Endothelial cell (in vitro differentiated cells): ENCODE measurements at regions not wholly inside any gene's neighbourhood (a gene's known extent, or its start where the extent isn't known, plus 50 kb on each side); places are given as distances from the start of the nearest gene placed in this dataset.

ENCODE experiments used
- DNase-seq: peaks from one replicate; pipeline ENCODE4 v3.0.0; 2021; ENCODE audit warnings: low spot score
- H3K27ac Mint-ChIP-seq: one replicate; pipeline ENCODE4 v1.8.0; 2021; ENCODE audit warnings: mixed read lengths, inconsistent platforms; ENCODE audit not compliant: unreplicated experiment
- H3K27me3 Mint-ChIP-seq: one replicate; pipeline ENCODE4 v1.8.0; 2021; ENCODE audit warnings: mild to moderate bottlenecking, moderate library complexity, mixed read lengths, inconsistent platforms; ENCODE audit not compliant: unreplicated experiment
- H3K36me3 Mint-ChIP-seq: one replicate; pipeline ENCODE4 v1.8.0; 2021; ENCODE audit warnings: mild to moderate bottlenecking, low read depth, mixed read lengths, inconsistent platforms; ENCODE audit not compliant: unreplicated experiment
- H3K4me1 Mint-ChIP-seq: one replicate; pipeline ENCODE4 v1.8.0; 2021; ENCODE audit warnings: mild to moderate bottlenecking, mixed read lengths, inconsistent platforms; ENCODE audit not compliant: unreplicated experiment
- H3K4me3 Mint-ChIP-seq: one replicate; pipeline ENCODE4 v1.8.0; 2021; ENCODE audit warnings: mild to moderate bottlenecking, mixed read lengths, inconsistent platforms; ENCODE audit not compliant: unreplicated experiment
- H3K9me3 Mint-ChIP-seq: one replicate; pipeline ENCODE4 v1.8.0; 2021; ENCODE audit warnings: mixed read lengths, inconsistent platforms; ENCODE audit not compliant: unreplicated experiment
- TF ChIP-seq, protein P1 (sequence below): fragments of 200-600 bp; sonication (generic); IDR thresholded peaks from one replicate; pipeline ENCODE4 v1.5.0; 2021; ENCODE audit warnings: antibody characterized with exemption; ENCODE audit not compliant: unreplicated experiment

DNA sequence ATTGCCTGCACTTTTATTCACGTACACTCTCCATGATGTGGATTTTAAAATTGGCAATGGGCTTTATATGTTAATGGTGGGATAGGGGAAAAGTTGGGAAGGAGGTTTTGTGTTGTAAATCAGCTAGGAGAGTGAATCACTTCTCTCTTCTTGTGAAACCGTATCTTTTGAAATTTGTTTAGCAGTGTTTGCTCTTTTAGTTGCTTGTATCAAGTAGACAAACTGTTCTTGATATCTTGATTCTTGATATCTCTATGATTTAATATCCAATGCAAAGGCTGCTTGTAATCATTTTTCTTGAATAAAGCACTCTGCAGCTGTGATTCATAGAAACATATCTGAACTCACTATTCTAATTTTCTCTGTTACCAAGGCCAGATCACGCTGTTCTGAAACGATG is 615.1 kb downstream of the CCER1 start:
- no peaks in the 10 kb centered on the region for H3K9me3 Mint-ChIP-seq
- no peak overlapping the region for H3K4me3 Mint-ChIP-seq
- H3K27me3 Mint-ChIP-seq: no peaks in the 10 kb centered on the region
- no peak overlapping the region for H3K27ac Mint-ChIP-seq
- TF ChIP-seq, protein P1, sequence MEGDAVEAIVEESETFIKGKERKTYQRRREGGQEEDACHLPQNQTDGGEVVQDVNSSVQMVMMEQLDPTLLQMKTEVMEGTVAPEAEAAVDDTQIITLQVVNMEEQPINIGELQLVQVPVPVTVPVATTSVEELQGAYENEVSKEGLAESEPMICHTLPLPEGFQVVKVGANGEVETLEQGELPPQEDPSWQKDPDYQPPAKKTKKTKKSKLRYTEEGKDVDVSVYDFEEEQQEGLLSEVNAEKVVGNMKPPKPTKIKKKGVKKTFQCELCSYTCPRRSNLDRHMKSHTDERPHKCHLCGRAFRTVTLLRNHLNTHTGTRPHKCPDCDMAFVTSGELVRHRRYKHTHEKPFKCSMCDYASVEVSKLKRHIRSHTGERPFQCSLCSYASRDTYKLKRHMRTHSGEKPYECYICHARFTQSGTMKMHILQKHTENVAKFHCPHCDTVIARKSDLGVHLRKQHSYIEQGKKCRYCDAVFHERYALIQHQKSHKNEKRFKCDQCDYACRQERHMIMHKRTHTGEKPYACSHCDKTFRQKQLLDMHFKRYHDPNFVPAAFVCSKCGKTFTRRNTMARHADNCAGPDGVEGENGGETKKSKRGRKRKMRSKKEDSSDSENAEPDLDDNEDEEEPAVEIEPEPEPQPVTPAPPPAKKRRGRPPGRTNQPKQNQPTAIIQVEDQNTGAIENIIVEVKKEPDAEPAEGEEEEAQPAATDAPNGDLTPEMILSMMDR: no peak
- DNase-seq: no peak
- no peaks in the 10 kb centered on the region for H3K36me3 Mint-ChIP-seq
- peaks cover 5% of the 10 kb centered on the region for H3K4me1 Mint-ChIP-seq

DNA sequence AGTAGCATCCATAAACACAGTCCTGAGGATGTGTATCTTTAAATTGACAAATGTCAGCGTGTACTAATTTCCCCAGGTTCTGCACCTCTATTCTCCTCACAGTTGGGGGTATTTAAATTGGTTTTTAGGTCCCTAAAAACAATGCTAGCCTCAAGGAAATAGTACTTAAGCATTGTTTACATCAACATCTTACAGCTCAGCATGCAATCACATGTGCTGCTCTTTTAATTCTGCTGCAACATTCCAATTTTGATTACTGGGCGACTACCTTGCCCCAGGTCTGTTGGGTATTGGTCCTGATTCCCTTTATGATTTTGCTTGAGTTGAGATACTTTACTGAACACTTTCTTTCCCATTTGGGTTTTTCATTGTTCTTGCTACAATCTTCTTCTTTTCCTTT is 616.6 kb downstream of the CCER1 start:
- no peak for DNase-seq
- Mint-ChIP-seq H3K4me3 (no peak overlapping the region), H3K27me3 (no peaks in the 10 kb centered on the region), H3K27ac (no peak overlapping the region), H3K36me3 (no peaks in the 10 kb centered on the region), H3K4me1 (peaks cover 5% of the 10 kb centered on the region), H3K9me3 (no peaks in the 10 kb centered on the region)
- TF ChIP-seq, protein P1: no peak

DNA sequence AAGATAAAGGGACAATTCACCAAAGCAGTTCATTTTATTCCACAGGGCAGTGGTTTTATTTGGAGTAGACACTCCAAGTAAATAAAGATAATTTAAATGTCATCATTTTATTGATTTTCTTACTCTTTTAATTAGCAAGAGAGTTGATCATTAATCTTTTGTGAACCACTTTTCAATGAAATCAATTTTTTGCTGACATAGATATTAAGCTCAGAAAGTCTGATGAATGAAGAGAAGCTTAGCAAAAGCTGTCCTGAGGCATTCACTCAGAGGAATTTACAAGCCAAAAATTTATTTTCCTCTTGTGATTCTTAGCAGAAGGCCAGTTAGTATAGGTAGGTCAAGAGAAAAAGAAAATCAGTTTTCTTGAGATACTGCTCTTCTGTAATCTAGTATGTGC is 618.0 kb downstream of the CCER1 start:
- H3K27ac Mint-ChIP-seq: no peak overlapping the region
- TF ChIP-seq, protein P1: no peak
- H3K27me3 Mint-ChIP-seq: no peaks in the 10 kb centered on the region
- no peaks in the 10 kb centered on the region for H3K36me3 Mint-ChIP-seq
- DNase-seq: no peak
- no peaks in the 10 kb centered on the region for H3K9me3 Mint-ChIP-seq
- peaks cover 5% of the 10 kb centered on the region for H3K4me1 Mint-ChIP-seq
- H3K4me3 Mint-ChIP-seq: no peak overlapping the region

DNA sequence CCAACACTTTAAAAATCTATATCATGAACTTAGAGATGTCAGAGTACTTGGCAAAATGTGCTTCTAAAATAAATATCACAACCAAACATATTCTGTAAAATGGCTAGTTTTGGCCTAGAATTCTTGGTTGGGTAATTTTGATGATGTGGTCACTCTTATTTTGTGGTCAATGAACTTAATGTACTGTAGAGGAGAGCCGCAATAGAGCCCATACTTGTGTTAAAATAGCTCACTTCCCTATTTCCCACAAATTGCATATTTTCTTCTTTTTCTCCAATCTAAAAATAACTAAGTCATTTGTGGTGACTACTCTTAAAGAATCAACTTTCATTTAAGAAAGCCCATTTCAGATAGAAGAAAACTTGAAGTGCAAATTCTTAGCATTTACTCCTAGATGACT is 619.4 kb downstream of the CCER1 start:
- no peaks in the 10 kb centered on the region for H3K36me3 Mint-ChIP-seq
- no peak overlapping the region for H3K4me3 Mint-ChIP-seq
- DNase-seq: no peak
- TF ChIP-seq, protein P1: no peak
- no peaks in the 10 kb centered on the region for H3K9me3 Mint-ChIP-seq
- no peaks in the 10 kb centered on the region for H3K27me3 Mint-ChIP-seq
- H3K27ac Mint-ChIP-seq: no peak overlapping the region
- H3K4me1 Mint-ChIP-seq: peaks cover 5% of the 10 kb centered on the region

DNA sequence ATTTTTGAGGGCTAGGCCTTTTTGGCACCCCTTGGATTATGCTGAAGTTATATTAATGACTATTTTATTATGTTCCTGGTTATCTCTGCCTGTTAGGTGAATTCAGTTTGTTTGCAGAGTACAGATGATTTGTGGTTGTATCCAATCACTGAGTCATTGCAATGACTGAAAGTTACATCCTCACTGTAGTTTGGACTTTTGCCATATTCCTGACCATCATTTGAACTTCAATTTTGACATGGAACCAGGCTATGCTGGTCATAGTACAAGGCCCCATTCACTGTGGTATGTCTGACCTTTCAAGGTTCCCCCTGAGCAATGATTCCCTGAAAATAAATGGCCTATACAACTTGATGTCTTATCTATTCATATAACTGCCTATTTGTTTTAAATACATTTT is 621.0 kb downstream of the CCER1 start:
- H3K4me1 Mint-ChIP-seq: peaks cover 5% of the 10 kb centered on the region
- TF ChIP-seq, protein P1: no peak
- no peak overlapping the region for H3K4me3 Mint-ChIP-seq
- H3K9me3 Mint-ChIP-seq: no peaks in the 10 kb centered on the region
- DNase-seq: no peak
- no peaks in the 10 kb centered on the region for H3K36me3 Mint-ChIP-seq
- H3K27me3 Mint-ChIP-seq: no peaks in the 10 kb centered on the region
- no peak overlapping the region for H3K27ac Mint-ChIP-seq
